IPS-18a (cell line): ENCODE measurements at regions not wholly inside any gene's neighbourhood (a gene's known extent, or its start where the extent isn't known, plus 50 kb on each side); places are given as distances from the start of the nearest gene placed in this dataset.
"Not testable (repeated sequence)": the region's sequence is repeated elsewhere in the genome, so short reads cannot be mapped to it uniquely, and the experiment has no call there.

Experiments used
- H3K27ac ChIP-seq: one replicate; pipeline ENCODE4 v1.5.1; 2013; ENCODE audit warnings: low read length
- H3K27me3 ChIP-seq: one replicate; pipeline ENCODE4 v1.6.1; 2013; ENCODE audit warnings: mild to moderate bottlenecking, low read length; ENCODE audit not compliant: control insufficient read depth, insufficient read depth
- H3K36me3 ChIP-seq: one replicate; pipeline ENCODE4 v1.6.1; 2013; ENCODE audit warnings: low read depth, low read length; ENCODE audit not compliant: control insufficient read depth
- H3K4me1 ChIP-seq: one replicate; pipeline ENCODE4 v1.6.1; 2013; ENCODE audit warnings: low read depth, low read length; ENCODE audit not compliant: control insufficient read depth
- H3K4me3 ChIP-seq: one replicate; pipeline ENCODE4 v1.5.1; 2013; ENCODE audit warnings: low read length
- H3K9ac ChIP-seq: one replicate; pipeline ENCODE4 v1.6.1; 2013; ENCODE audit warnings: mild to moderate bottlenecking, low read length, moderate library complexity
- H3K9me3 ChIP-seq: one replicate; pipeline ENCODE4 v1.6.1; 2013; ENCODE audit warnings: low read depth, low read length; ENCODE audit not compliant: control insufficient read depth

GRCh38 chr2:56985609-56986008 lies 801.8 kb downstream of the CCDC85A start:
- Histone ChIP-seq H3K4me3 (no peak overlapping the region), H3K9ac (no peak overlapping the region), H3K9me3 (no peaks in the 10 kb centered on the region), H3K27ac (no peak overlapping the region), H3K4me1 (no peaks in the 10 kb centered on the region), H3K36me3 (no peaks in the 10 kb centered on the region), H3K27me3 (no peaks in the 10 kb centered on the region)

- H3K9ac ChIP-seq: no peak overlapping the region
- no peaks in the 10 kb centered on the region for H3K4me1 ChIP-seq
- H3K4me3 ChIP-seq: no peak overlapping the region
- peaks cover 2% of the 10 kb centered on the region for H3K9me3 ChIP-seq
- H3K27ac ChIP-seq: no peak overlapping the region
- no peaks in the 10 kb centered on the region for H3K27me3 ChIP-seq
- H3K36me3 ChIP-seq: no peaks in the 10 kb centered on the region
Measured at GRCh38 chr2:57022496-57022895, 838.7 kb downstream of the CCDC85A start.

DNA sequence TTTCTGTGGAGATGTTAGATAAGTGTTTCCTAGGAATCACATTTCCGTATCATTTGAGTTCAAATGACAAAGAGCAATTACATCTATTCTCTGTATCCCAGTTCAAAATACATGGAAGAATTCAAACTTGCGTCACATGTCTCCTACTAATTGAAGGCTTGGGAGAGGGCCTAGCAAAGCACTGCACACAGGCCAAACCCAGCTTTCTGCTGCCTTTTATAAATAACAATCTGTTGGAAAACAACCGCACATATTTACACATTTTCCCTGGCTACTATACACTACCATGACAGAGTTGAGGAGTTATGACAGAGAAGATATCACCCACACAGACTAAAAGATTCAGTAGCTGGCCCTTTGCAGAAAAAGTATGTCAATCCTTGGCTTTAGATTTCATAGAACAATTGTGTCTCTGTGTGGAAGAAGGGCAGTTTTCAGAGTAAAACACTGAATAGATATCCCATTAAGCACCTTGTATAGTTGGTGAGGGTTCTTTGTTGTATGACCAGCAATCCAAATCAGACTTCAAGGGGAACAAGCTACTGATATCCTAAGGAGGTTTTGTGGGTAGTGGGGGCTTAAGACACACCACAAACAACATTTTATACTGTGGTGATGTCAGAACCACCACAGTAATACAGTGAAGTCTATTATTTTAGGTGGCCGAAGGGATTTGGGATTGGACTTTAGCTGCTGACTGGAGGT lies 861.3 kb downstream of the CCDC85A start:
- no peak overlapping the region for H3K9ac ChIP-seq
- no peaks in the 10 kb centered on the region for H3K4me1 ChIP-seq
- no peak overlapping the region for H3K27ac ChIP-seq
- no peaks in the 10 kb centered on the region for H3K27me3 ChIP-seq
- no peaks in the 10 kb centered on the region for H3K36me3 ChIP-seq
- H3K4me3 ChIP-seq: no peak overlapping the region
- no peaks in the 10 kb centered on the region for H3K9me3 ChIP-seq

DNA sequence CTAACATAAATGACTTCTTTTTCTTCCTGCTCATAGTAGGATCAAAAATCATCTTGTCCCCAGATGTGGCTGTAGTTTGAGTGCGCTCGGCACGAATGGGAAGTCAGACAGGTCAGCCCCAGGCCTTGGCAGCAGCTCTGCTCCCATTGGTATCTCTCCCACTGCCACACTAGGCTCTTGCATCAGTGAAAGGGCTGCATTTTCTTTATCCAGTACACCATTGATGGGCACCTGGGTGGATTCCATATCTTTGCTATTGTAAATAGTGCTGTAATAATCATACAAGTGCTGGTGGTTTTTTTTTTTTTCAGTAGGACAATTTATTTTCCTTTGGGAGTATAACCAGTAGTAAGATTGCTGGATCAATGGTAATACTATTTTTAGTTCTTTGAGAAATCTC lies 865.5 kb downstream of the CCDC85A start:
- Histone ChIP-seq H3K27ac (no peak overlapping the region), H3K36me3 (no peaks in the 10 kb centered on the region), H3K4me1 (no peaks in the 10 kb centered on the region), H3K27me3 (no peaks in the 10 kb centered on the region), H3K9me3 (no peaks in the 10 kb centered on the region), H3K4me3 (no peak overlapping the region), H3K9ac (no peak overlapping the region)

- no peaks in the 10 kb centered on the region for H3K27me3 ChIP-seq
- H3K9me3 ChIP-seq: no peaks in the 10 kb centered on the region
- no peaks in the 10 kb centered on the region for H3K4me1 ChIP-seq
- H3K4me3 ChIP-seq: no peak overlapping the region
- no peak overlapping the region for H3K9ac ChIP-seq
- H3K36me3 ChIP-seq: no peaks in the 10 kb centered on the region
- H3K27ac ChIP-seq: no peak overlapping the region
Measured at GRCh38 chr2:57050007-57050406, 866.2 kb downstream of the CCDC85A start.

DNA sequence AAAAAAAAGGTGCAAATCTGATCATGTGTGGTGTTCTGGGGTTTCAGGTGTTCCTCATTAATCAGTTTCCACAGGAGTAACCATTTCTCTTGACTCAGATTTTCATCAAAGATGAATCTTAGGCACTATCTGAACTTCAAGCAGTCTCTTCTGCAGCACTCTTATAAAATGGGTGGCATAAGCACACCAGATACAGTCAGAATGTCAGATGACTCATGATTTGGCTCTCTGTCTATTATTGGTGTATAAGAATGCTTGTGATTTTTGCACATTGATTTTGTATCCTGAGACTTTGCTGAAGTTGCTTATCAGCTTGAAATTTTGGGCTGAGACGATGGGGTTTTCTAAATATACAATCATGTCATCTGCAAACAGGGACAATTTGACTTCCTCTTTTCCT lies 882.5 kb downstream of the CCDC85A start:
- not testable (repeated sequence) for H3K27ac ChIP-seq, H3K9me3 ChIP-seq, H3K36me3 ChIP-seq, H3K9ac ChIP-seq, H3K27me3 ChIP-seq, H3K4me1 ChIP-seq, H3K4me3 ChIP-seq

GRCh38 chr2:57075226-57075625 lies 891.4 kb downstream of the CCDC85A start:
- H3K4me3 ChIP-seq: no peak overlapping the region
- no peaks in the 10 kb centered on the region for H3K9me3 ChIP-seq
- no peaks in the 10 kb centered on the region for H3K4me1 ChIP-seq
- no peak overlapping the region for H3K9ac ChIP-seq
- H3K36me3 ChIP-seq: no peaks in the 10 kb centered on the region
- no peaks in the 10 kb centered on the region for H3K27me3 ChIP-seq
- H3K27ac ChIP-seq: no peak overlapping the region

DNA sequence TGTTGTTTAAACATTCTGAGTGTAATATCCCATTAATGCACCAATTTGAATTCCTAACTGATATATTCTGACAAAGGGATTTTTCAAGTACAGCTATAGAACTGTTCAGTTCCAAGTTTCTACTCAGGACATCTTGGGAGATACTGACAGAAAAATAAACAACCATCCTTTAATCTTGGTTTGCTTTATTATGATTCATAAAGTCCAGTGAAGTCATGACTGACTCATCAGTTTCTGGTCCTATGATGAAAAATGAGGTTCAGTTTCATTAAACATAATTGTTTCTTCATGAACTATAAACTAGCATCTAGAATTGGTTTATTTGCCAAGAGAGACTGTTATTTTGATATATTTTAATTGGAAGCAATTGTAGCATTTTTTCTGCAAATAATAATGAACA lies 896.2 kb downstream of the CCDC85A start:
- no peaks in the 10 kb centered on the region for H3K36me3 ChIP-seq
- H3K4me1 ChIP-seq: no peaks in the 10 kb centered on the region
- H3K9ac ChIP-seq: no peak overlapping the region
- no peak overlapping the region for H3K4me3 ChIP-seq
- H3K27ac ChIP-seq: no peak overlapping the region
- H3K9me3 ChIP-seq: no peaks in the 10 kb centered on the region
- no peaks in the 10 kb centered on the region for H3K27me3 ChIP-seq

GRCh38 chr2:57084697-57085281 lies 901.0 kb downstream of the CCDC85A start:
- Histone ChIP-seq H3K4me1 (no peaks in the 10 kb centered on the region), H3K9me3 (no peaks in the 10 kb centered on the region), H3K9ac (no peak overlapping the region), H3K4me3 (no peak overlapping the region), H3K27me3 (no peaks in the 10 kb centered on the region), H3K36me3 (no peaks in the 10 kb centered on the region), H3K27ac (no peak overlapping the region)

GRCh38 chr2:57093020-57093419 lies 909.2 kb downstream of the CCDC85A start:
- Histone ChIP-seq H3K9ac (no peak overlapping the region), H3K27ac (no peak overlapping the region), H3K4me3 (no peak overlapping the region), H3K4me1 (no peaks in the 10 kb centered on the region), H3K36me3 (no peaks in the 10 kb centered on the region), H3K9me3 (no peaks in the 10 kb centered on the region), H3K27me3 (no peaks in the 10 kb centered on the region)

- Histone ChIP-seq H3K4me3 (no peak overlapping the region), H3K27me3 (no peaks in the 10 kb centered on the region), H3K4me1 (no peaks in the 10 kb centered on the region), H3K9ac (no peak overlapping the region), H3K36me3 (no peaks in the 10 kb centered on the region), H3K27ac (no peak overlapping the region), H3K9me3 (peaks cover 2% of the 10 kb centered on the region)
Measured at GRCh38 chr2:57097855-57098254, 914.1 kb downstream of the CCDC85A start.

GRCh38 chr2:57100436-57100835 lies 916.6 kb downstream of the CCDC85A start:
- H3K36me3 ChIP-seq: no peaks in the 10 kb centered on the region
- H3K4me3 ChIP-seq: no peak overlapping the region
- H3K4me1 ChIP-seq: no peaks in the 10 kb centered on the region
- peaks cover 2% of the 10 kb centered on the region for H3K9me3 ChIP-seq
- no peak overlapping the region for H3K27ac ChIP-seq
- H3K27me3 ChIP-seq: no peaks in the 10 kb centered on the region
- H3K9ac ChIP-seq: no peak overlapping the region
